ENCODE measurements at regions not wholly inside any gene's neighbourhood (a gene's known extent, or its start where the extent isn't known, plus 50 kb on each side); places are given as distances from the start of the nearest gene placed in this dataset.

DNA sequence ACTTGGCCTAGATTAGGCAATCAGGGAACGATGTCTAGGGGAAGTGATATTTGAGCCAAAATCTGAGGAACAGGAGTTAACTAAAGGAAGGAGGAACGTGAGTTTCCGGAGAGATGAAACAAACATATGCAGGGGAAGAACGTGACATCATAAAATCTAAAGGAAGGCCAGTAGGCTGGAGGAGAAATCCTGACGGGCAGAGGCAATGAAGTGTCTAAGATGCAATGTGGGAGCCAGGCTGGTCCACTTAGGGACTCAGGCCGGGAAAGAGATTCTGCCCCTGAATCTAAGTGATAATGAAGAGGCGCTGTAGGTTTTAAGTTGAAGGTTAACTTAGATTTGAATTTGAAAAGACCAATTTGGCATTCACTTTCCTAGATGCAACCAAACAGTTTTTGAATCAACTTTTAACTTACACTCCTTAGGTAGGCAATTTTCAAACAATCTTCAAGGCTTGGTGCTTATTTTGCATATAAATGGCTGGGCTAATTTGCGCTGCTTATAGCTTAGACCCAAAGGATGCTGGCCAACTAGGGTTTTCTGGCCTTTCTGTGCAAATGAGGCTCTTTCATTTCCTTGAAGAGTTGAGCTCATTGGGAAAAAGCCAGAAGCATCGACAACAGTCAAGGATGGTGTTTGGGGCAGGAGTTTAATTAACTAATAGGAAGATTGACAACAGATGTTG is 221.7 kb downstream of the SOX11 start:
- TF ChIP-seq, protein P1, sequence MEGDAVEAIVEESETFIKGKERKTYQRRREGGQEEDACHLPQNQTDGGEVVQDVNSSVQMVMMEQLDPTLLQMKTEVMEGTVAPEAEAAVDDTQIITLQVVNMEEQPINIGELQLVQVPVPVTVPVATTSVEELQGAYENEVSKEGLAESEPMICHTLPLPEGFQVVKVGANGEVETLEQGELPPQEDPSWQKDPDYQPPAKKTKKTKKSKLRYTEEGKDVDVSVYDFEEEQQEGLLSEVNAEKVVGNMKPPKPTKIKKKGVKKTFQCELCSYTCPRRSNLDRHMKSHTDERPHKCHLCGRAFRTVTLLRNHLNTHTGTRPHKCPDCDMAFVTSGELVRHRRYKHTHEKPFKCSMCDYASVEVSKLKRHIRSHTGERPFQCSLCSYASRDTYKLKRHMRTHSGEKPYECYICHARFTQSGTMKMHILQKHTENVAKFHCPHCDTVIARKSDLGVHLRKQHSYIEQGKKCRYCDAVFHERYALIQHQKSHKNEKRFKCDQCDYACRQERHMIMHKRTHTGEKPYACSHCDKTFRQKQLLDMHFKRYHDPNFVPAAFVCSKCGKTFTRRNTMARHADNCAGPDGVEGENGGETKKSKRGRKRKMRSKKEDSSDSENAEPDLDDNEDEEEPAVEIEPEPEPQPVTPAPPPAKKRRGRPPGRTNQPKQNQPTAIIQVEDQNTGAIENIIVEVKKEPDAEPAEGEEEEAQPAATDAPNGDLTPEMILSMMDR (IDR thresholded peaks at IDR 0.05), result no peak
- TF ChIP-seq EP300 (IDR thresholded peaks at IDR 0.05) (no peak), POLR2AphosphoS5 (IDR thresholded peaks at IDR 0.05) (no peak), POLR2A (IDR thresholded peaks at IDR 0.05) (no peak)
